NT2/D1 (cell line): ENCODE measurements at regions not wholly inside any gene's neighbourhood (a gene's known extent, or its start where the extent isn't known, plus 50 kb on each side); places are given as distances from the start of the nearest gene placed in this dataset.

ENCODE experiments used
- SUZ12 ChIP-seq: IDR thresholded peaks from 2 replicates; pipeline ENCODE4 v1.6.1; 2011; ENCODE audit not compliant: insufficient read length, insufficient read depth; ENCODE audit errors: extremely low read depth
- ZNF274 ChIP-seq: IDR thresholded peaks from 2 replicates; pipeline ENCODE4 v1.6.1; 2011; ENCODE audit warnings: mild to moderate bottlenecking, low read depth, low read length

DNA sequence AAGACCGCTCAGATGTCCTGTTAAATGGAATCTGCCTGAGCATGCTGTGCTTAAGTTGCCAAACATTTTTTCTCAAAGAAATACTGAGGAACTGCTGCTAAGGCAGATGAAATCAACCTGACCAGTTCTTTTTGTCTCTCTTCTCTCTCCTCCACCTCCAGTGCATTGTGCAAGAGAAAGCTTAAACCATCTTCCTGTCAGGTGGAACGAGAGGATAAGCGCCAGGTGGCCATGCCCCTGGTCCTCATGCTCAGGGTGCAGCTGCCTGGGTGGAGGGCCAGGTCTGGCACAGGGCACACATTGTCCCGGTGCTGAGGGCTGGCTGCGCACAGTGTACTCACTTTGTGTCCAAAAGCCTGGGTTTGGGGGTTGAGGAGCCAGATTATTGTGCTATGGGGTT, 176.2 kb upstream of the TP63 start:
- no peak for TF ChIP-seq ZNF274
- no peak for TF ChIP-seq SUZ12
